SK-N-SH (cell line): ENCODE measurements at regions not wholly inside any gene's neighbourhood (a gene's known extent, or its start where the extent isn't known, plus 50 kb on each side); places are given as distances from the start of the nearest gene placed in this dataset.

Experiments used
- CTCF ChIA-PET: fragments of 300-600, 350-600 bp; formaldehyde crosslinking; extraction: SDS; loops from one replicate; lab custom pipeline; 2021; lab: Yijun Ruan, JAX
- POLR2A ChIA-PET: fragments of 350-600 bp; sonication (Branson Sonifier 250); formaldehyde crosslinking; extraction: SDS; loops from one replicate; lab custom pipeline; 2020; ENCODE audit warnings: antibody characterized with exemption, inconsistent platforms; lab: Yijun Ruan, JAX
- DNase-seq: peaks from one replicate; pipeline ENCODE4 v3.0.0; 2012
- H2AFZ ChIP-seq: fragments of 200-600 bp; sonication (generic); 2 replicates; pipeline ENCODE4 v1.8.1; 2016; ENCODE audit warnings: antibody characterized with exemption, mild to moderate bottlenecking, low read depth
- H3F3A ChIP-seq: fragments of 200-600 bp; sonication (generic); replicated peaks from 2 replicates; pipeline ENCODE3; 2016; ENCODE audit warnings: antibody characterized with exemption, mild to moderate bottlenecking; ENCODE audit not compliant: insufficient read depth
- H3K27ac ChIP-seq, 2 experiments: fragments of 200-500 bp in 1 of 2; fragments of 200-600 bp in 1 of 2; sonication (Bioruptor generic) in 1 of 2; sonication (generic), shearing (Covaris generic) in 1 of 2; 2 replicates each; pipeline versions ENCODE4 v1.5.1 to v1.6.1; 2014 to 2016; ENCODE audit warnings: low read depth in 2 of 2, inconsistent platforms in 1 of 2, low read length in 1 of 2, mild to moderate bottlenecking in 1 of 2, mixed read lengths in 1 of 2
- H3K27me3 ChIP-seq: fragments of 200-600 bp; sonication (generic), shearing (Covaris generic); 2 replicates; pipeline ENCODE4 v1.6.1; 2016; ENCODE audit warnings: mixed run types; ENCODE audit not compliant: insufficient read depth
- H3K36me3 ChIP-seq, 2 experiments: fragments of 200-500 bp in 1 of 2; fragments of 200-600 bp in 1 of 2; sonication (Bioruptor generic) in 1 of 2; sonication (generic) in 1 of 2; replicated peaks in 1 of 2; 2 replicates each; pipeline versions ENCODE3 to v1.5.1; 2014 to 2016; ENCODE audit warnings: low read length in 1 of 2, mild to moderate bottlenecking in 1 of 2; ENCODE audit not compliant: insufficient read depth in 2 of 2, control insufficient read depth in 1 of 2
- H3K4me1 ChIP-seq, 2 experiments: fragments of 200-500 bp in 1 of 2; fragments of 200-600 bp in 1 of 2; sonication (Bioruptor generic) in 1 of 2; sonication (generic), shearing (Covaris generic) in 1 of 2; 2 replicates each; pipeline versions ENCODE4 v1.5.1 to v1.6.1; 2014 to 2016; ENCODE audit warnings: low read depth in 1 of 2, low read length in 1 of 2, mixed run types in 1 of 2; ENCODE audit not compliant: insufficient read depth in 2 of 2, control insufficient read depth in 1 of 2
- H3K4me2 ChIP-seq: fragments of 200-600 bp; sonication (generic), shearing (Covaris generic); 2 replicates; pipeline ENCODE4 v1.6.1; 2017; ENCODE audit warnings: mixed run types
- H3K4me3 ChIP-seq, 2 experiments: fragments of 200-500 bp in 1 of 2; fragments of 200-600 bp in 1 of 2; sonication (Bioruptor generic) in 1 of 2; sonication (generic), shearing (Covaris generic) in 1 of 2; 2 replicates each; pipeline versions ENCODE4 v1.5.1 to v1.8.1; 2014 to 2016; ENCODE audit warnings: low read depth in 2 of 2, inconsistent platforms in 1 of 2, low read length in 1 of 2, mild to moderate bottlenecking in 1 of 2, mixed read lengths in 1 of 2, moderate library complexity in 1 of 2
- H3K79me2 ChIP-seq: fragments of 200-600 bp; sonication (generic); 2 replicates; pipeline ENCODE4 v1.8.1; 2017; ENCODE audit warnings: mild to moderate bottlenecking; ENCODE audit not compliant: insufficient read depth
- H3K9ac ChIP-seq: fragments of 200-600 bp; sonication (generic); 2 replicates; pipeline ENCODE4 v1.6.1; 2017; ENCODE audit warnings: mixed run types
- H3K9me2 ChIP-seq: fragments of 200-600 bp; sonication (generic); 2 replicates; pipeline ENCODE4 v1.6.1; 2017; ENCODE audit warnings: mixed run types
- H3K9me3 ChIP-seq: fragments of 200-600 bp; sonication (generic); 2 replicates; pipeline ENCODE4 v1.6.1; 2017; ENCODE audit warnings: mixed run types, mild to moderate bottlenecking, moderate library complexity
- H4K20me1 ChIP-seq: fragments of 200-600 bp; sonication (generic); 2 replicates; pipeline ENCODE4 v1.6.1; 2017; ENCODE audit warnings: mild to moderate bottlenecking, mixed run types; ENCODE audit not compliant: insufficient read depth
- EZH2phosphoT487 ChIP-seq: fragments of 200-600 bp; sonication (generic); IDR thresholded peaks from 2 replicates; pipeline ENCODE4 v1.6.1; 2017; ENCODE audit warnings: low read depth, mixed run types, mild to moderate bottlenecking, antibody characterized with exemption, moderate library complexity, borderline replicate concordance
- FOXJ3 ChIP-seq: sonication (generic); formaldehyde crosslinking; IDR thresholded peaks from 2 replicates; pipeline ENCODE4 v1.5.1; 2020; ENCODE audit warnings: mild to moderate bottlenecking, missing genetic modification reagents
- GABPA ChIP-seq: IDR thresholded peaks from 2 replicates; pipeline ENCODE4 v1.4.0; 2012; ENCODE audit warnings: low read depth, mild to moderate bottlenecking
- GATA2 ChIP-seq: sonication (generic); formaldehyde crosslinking; IDR thresholded peaks from 2 replicates; pipeline ENCODE4 v1.5.0; 2020; ENCODE audit warnings: mild to moderate bottlenecking, missing genetic modification reagents
- IRF3 ChIP-seq: fragments of 150-350 bp; IDR thresholded peaks from 2 replicates; pipeline ENCODE4 v1.6.1; 2016; ENCODE audit warnings: mild to moderate bottlenecking, low read depth, low read length
- MAX ChIP-seq: IDR thresholded peaks from 2 replicates; pipeline ENCODE4 v1.4.0; 2012; ENCODE audit warnings: low read depth
- MXI1 ChIP-seq: IDR thresholded peaks from 2 replicates; pipeline ENCODE4 v1.6.1; 2012; ENCODE audit warnings: mild to moderate bottlenecking, low read depth, low read length, improper control_type of control experiment
- NRF1 ChIP-seq: IDR thresholded peaks from 2 replicates; pipeline ENCODE4 v1.6.1; 2012; ENCODE audit warnings: low read depth, mild to moderate bottlenecking, low read length
- POLR2AphosphoS5 ChIP-seq: IDR thresholded peaks from 2 replicates; pipeline ENCODE4 v1.6.1; 2012; ENCODE audit warnings: low read depth, low read length
- RAD21 ChIP-seq: IDR thresholded peaks from 2 replicates; pipeline ENCODE4 v1.6.1; 2012; ENCODE audit warnings: mild to moderate bottlenecking, low read length
- REST ChIP-seq: IDR thresholded peaks from 2 replicates; pipeline ENCODE4 v1.6.1; 2012; ENCODE audit warnings: mild to moderate bottlenecking, low read depth, low read length, moderate library complexity
- USF1 ChIP-seq: IDR thresholded peaks from 2 replicates; pipeline ENCODE4 v1.4.0; 2012; ENCODE audit warnings: low read depth, borderline replicate concordance
- WGBS: methylation state at CpG from one replicate; pipeline ENCODE4 v1.1.6; 2017; ENCODE audit warnings: low lambda C conversion rate; 5-methylcytosine and 5-hydroxymethylcytosine counted together

- H3K27ac ChIP-seq: no peak overlapping the region
- no peak overlapping the region for H3K4me2 ChIP-seq
- DNase-seq: no peak
- no peaks in the 10 kb centered on the region for H3K79me2 ChIP-seq
- peaks cover 9% of the 10 kb centered on the region in 2 experiments; a peak in 3 of 4 replicates for H3K4me1 ChIP-seq
- CTCF ChIA-PET: interaction anchor here (1.4 to 2.1 kb wide), 2 partner anchors 9 to 206 kb away, joined by 5 to 11 read pairs; no protein-coding TSS in a partner anchor
- H3K9me2 ChIP-seq: no peaks in the 10 kb centered on the region
- POLR2A ChIA-PET: no interaction called here
- 91% methylated on average over 1 of the region's 1 CpG for WGBS
- H3K9me3 ChIP-seq: peaks cover 21% of the 10 kb centered on the region
- no peaks in the 10 kb centered on the region for H4K20me1 ChIP-seq
- no peaks in the 10 kb centered on the region for H3F3A ChIP-seq
- H3K36me3 ChIP-seq: peaks cover 0 to 3% of the 10 kb centered on the region in 2 experiments
- no peak overlapping the region for H3K9ac ChIP-seq
- no peak overlapping the region for H2AFZ ChIP-seq
- no peak for TF ChIP-seq FOXJ3 (CRISPR knock-in tag)
- H3K27me3 ChIP-seq: no peaks in the 10 kb centered on the region
- H3K4me3 ChIP-seq: no peak overlapping the region
These were observed 61.0 kb upstream of the RNU6-8 start for GRCh38 chr14:32263939-32264567.

- Histone ChIP-seq H3K27ac (no peak overlapping the region), H2AFZ (no peak overlapping the region), H3K79me2 (no peaks in the 10 kb centered on the region), H3K9me2 (no peaks in the 10 kb centered on the region), H3K9me3 (peaks cover 21% of the 10 kb centered on the region), H3F3A (no peaks in the 10 kb centered on the region), H3K27me3 (no peaks in the 10 kb centered on the region), H3K4me2 (no peak overlapping the region), H3K36me3 (peaks cover 0 to 3% of the 10 kb centered on the region in 2 experiments), H4K20me1 (no peaks in the 10 kb centered on the region), H3K4me3 (no peak overlapping the region), H3K9ac (no peak overlapping the region), H3K4me1 (no peaks in the 10 kb centered on the region)
- ChIA-PET CTCF (no interaction called here), POLR2A (no interaction called here)
- DNase-seq: no peak
- WGBS: 72% methylated on average over 2 of the region's 2 CpGs
- no peak for TF ChIP-seq GATA2 (CRISPR knock-in tag)
- no peak for TF ChIP-seq MXI1
- no peak for TF ChIP-seq MAX
- no peak for TF ChIP-seq POLR2AphosphoS5
- no peak for TF ChIP-seq GABPA
- TF ChIP-seq NRF1: no peak
- no peak for TF ChIP-seq RAD21
- no peak for TF ChIP-seq EZH2phosphoT487
These were observed 62.5 kb upstream of the RNU6-8 start for GRCh38 chr14:32265584-32265983.

GRCh38 chr14:32277998-32278397, 51.1 kb upstream of the AKAP6 start:
- Histone ChIP-seq H3K9me3 (no peaks in the 10 kb centered on the region), H3K4me2 (no peak overlapping the region), H2AFZ (no peak overlapping the region), H3K79me2 (no peaks in the 10 kb centered on the region), H3K9ac (no peak overlapping the region), H3K27me3 (no peaks in the 10 kb centered on the region), H3K4me1 (peaks cover 0 to 2% of the 10 kb centered on the region in 2 experiments; a peak in 1 of 4 replicates), H3K27ac (no peak overlapping the region), H3K4me3 (no peak overlapping the region), H3F3A (no peaks in the 10 kb centered on the region), H4K20me1 (no peaks in the 10 kb centered on the region), H3K9me2 (no peaks in the 10 kb centered on the region; the same call in 1 of the 2 replicates), H3K36me3 (no peaks in the 10 kb centered on the region)
- ChIA-PET CTCF (no interaction called here), POLR2A (no interaction called here)
- WGBS: 63% methylated on average over 3 of the region's 3 CpGs
- no peak for DNase-seq
- TF ChIP-seq FOXJ3 (CRISPR knock-in tag) (no peak), MAX (no peak), REST (no peak), IRF3 (no peak), USF1 (no peak)
